GM18873 (cell line): ENCODE measurements at regions not wholly inside any gene's neighbourhood (a gene's known extent, or its start where the extent isn't known, plus 50 kb on each side); places are given as distances from the start of the nearest gene placed in this dataset.
"Not testable (repeated sequence)": the region's sequence is repeated elsewhere in the genome, so short reads cannot be mapped to it uniquely, and the experiment has no call there.

Experiments used
- ATAC-seq: cut with Tn5 transposase; IDR thresholded peaks from one replicate; pipeline ENCODE4 v1.9.1; 2021; ENCODE audit warnings: mild to moderate bottlenecking, moderate library complexity, moderate number of reproducible peaks; ENCODE audit not compliant: unreplicated experiment, low FRiP score

DNA sequence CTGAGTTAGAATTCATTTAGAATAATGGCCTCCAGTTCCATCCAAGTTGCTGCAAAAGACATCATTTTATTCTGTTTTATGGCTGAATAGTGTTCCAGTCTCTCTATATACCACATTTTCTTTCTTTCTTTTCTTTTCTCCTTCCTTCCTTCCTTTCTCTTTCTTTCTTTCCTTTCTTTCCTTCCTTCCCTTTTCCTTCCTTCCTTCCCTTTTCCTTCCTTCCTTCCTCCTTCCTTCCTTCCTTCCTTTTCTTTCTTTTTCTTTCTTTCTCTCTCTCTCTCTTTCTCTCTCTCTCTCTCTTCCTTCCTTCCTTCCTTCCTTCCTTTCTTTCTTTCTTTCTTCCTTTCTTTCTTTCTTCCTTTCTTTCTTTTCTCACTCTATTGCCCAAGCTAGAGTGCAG is 330.2 kb downstream of the TSN start:
- not testable (repeated sequence) for ATAC-seq

DNA sequence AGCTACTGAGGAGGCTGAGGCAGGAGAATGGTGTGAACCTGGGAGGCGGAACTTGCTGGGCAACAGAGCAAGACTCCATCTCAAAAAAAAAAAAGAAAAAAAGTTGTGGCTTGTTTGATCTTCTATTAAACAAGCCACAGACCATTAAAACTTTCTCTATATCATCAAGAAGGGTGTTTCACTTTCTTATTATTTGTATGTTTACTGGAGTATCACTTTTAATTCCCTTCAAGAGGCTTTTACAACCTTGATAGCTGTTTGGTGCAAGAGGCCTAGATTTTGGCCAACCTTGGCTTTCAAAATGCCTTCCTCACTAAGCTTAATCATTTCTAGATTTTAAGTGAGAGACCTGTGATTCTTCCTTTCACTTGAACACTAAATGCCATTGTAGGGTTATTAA is 339.1 kb downstream of the TSN start:
- no peak for ATAC-seq

DNA sequence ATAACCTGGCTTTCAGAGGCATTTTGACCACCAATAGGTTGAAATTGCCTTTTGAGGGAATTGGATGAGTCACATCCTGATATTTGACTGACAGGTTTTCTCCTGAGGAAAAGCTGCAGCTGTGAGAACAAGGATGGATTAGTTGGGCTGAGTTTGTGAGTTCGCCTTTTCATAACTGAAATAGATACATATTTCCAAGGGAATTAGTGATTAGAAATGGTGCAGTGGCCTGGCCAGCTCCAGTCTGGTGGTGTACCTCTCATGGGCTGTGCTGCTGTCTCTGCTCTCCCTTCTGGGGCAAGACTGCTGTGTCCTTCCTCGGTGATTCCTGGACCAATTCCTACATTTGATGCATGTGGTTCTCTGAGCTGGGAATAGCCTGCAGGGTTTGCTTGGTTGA is 341.3 kb downstream of the TSN start:
- ATAC-seq = no peak

DNA sequence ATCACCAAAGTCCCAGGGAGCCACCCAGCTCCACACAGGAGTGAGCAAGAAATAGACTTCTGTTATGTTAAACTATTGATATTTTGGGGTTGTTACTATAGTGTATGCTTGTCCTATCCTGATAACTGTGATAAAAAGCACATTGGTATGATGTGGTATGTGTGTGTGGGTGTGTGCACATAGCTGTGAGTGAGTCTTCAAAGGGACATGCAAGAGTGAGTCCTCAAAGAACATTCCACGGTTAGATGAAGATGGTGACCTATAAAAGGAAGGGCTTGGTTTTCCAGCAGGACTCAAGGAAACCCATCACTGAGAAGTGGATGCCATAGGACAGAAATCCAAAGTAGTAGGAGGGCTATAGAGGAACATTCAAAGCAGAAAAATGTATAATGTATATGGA is 342.9 kb downstream of the TSN start:
- ATAC-seq = no peak

DNA sequence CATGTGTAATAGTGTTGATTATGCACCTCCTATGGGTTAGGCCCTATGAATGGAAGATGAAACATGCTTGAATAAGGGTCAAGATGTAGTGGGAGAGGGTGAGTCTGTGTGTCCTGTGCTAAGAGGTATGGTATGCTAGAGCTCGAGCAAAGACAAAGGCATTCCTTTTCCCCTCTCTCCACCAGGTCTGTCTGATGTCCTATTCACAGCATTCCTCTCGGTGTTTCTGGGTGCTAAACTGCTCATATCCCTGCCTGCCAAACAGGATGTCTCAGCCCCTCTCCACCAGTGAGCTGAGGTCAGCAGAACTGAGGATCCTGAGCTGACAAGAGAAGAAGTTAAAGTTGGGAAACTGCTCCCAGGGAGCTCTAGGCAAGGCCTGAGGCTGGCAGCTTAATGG is 344.9 kb downstream of the TSN start:
- no peak for ATAC-seq

GRCh38 chr2:122100756-122101155 is 345.3 kb downstream of the TSN start:
- no peak for ATAC-seq

- no peak for ATAC-seq
Measured at GRCh38 chr2:122101319-122101718, 345.9 kb downstream of the TSN start.

- ATAC-seq = no peak
Measured at GRCh38 chr2:122105171-122105876, 349.9 kb downstream of the TSN start.

DNA sequence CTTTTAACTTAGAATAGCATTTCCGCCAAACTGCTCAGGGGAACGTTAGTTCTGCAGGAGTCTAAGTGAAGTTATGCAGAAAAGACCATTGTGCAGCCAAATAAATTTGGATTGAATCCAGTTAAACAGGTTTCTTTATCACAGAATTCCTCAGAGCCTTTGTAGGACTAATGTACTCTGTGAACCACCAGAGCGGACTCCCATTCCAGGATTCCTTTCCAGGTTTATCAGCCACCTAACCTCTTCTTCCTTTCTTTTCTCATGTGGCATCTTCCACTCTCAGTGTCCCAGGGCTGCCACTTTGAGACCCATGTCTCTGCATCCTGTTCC is 350.4 kb downstream of the TSN start:
- no peak for ATAC-seq

GRCh38 chr2:122108186-122108585 is 352.7 kb downstream of the TSN start:
- no peak for ATAC-seq

DNA sequence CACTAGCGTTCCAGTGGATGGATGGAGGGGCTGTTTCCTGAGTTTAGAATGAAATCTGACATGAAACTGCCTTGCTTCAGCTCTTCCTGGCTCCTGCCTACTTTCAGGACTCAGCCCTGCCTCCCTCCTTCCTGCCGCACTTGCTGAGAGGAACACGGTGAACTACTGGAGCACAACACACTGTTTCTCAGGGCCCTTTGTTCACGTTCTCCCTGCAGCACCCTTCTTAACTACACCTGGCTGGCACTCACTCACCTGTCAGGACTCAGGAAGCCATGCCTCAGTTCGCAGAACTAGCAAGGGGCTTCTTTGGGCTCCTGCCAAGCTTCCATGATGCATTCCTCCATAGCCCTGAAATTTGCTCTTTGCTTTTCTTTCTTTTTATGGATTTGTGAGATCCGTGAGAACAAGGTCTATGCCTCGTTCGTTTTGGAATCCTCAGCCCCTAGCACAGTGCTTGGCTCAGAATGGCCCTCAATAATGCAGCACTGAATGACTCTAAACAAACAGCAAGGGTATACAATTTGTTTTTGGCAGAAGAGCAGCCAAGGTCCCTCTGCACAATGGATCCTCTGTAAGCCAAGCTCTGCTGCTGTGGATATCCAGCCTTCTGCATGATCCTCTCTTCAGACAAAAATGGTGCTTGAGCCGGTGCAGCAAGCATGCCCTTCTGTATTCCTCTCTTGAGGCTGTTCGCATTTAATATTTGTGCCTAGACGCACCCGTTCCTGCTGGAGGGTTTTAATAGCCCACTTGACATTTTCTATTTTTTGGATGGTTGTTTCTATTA is 357.0 kb downstream of the TSN start:
- no peak for ATAC-seq

DNA sequence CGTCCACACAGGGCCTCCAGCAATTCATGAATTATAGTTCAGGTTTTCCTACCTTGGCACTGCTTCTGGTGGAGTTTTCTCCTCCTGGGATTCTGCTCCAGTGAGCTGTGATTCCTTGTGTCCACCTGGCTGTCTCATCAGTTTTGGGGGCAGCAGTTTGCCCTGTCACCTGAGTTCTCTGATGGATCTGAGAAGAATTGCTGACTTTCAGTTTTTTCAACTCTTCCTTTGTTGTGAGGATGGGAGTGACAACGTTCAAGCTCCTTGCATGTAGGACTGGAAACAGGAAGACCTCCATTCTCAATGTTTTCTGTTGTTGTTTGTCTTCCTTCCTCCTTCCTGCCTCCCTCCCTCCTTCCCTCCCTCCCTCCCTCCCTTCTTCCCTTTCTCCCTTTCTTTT is 359.0 kb downstream of the TSN start:
- ATAC-seq = no peak

DNA sequence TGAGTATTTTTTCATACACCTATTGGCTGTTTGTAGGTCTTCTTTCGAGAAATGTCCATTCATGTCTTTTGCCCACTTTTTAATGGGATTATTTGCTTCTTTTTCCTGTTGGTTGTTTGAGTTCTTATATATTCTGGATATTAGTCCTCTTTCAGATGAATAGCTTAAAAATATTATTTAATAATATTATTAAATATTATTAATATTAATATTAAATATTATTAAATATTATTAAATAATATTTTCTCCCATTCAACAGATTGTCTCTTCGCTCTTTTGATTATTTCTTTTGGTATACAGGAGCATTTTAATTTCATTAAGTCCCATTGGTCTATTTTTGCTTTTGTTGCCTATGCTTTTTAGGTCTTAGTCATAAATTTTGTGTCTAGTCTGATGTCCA is 361.9 kb downstream of the TSN start:
- ATAC-seq = no peak

DNA sequence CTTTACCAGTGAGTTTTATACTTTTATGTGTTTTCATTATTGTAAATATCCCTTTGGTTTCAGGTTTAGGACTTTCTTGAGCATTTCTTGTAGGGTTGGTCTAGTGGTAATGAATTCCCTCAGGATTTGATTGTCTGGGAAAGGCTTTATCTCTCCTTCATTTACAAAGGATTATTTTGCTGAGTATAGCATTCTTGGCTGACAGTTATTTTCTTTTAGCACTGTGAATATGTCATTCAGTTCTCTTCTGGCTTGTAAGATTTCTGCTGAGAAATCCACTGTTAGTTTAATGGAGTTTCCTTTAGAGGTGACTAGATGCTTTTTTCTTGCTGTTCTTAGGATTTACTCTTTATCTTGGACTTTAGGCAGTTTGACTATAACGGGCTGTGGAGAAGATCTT is 373.9 kb downstream of the TSN start:
- ATAC-seq = no peak

GRCh38 chr2:122132147-122132691 is 376.8 kb downstream of the TSN start:
- ATAC-seq = no peak

DNA sequence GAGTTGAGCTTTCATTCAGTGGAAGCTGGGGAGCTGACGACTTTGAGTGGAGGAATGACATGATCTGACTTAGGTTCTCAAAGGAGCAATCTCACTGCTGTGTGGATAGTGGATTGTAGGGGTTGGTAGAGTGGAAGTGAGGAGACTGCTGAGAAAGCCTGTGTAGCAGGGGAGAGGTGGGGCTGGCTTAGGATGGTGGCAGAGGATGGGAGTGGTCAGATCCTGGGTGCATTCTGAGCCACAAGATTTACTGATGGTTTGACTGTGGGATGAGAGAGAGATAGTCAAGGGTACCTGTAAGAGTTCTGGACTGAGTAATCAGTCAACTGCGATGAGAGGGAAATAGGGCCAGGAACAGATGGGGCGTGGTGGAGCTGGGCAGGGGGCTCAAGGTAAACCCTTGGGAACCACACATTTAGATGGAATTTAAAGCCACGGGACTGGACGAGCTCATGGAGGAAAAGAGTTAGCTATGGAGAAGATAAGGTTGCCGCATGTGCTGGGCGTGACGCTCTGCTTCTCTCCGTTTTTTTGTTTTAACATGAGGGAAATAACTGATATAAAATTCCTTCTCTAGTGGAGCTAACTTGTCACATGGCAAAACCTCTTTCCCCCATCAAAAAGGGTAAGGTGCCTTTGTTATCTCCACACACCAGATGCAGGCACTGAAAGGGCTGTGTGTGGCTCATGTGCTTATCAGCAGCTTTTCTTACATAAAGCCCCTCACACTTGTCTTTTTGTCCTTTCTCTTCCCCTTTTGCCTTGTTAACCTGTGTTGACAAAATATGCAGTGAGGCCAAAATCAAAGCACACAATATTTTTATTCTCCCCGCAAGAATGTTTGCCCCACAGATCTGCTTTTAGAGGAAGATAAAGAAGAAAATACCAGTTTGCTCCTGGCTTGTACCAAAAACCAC is 379.8 kb downstream of the TSN start:
- ATAC-seq = no peak

DNA sequence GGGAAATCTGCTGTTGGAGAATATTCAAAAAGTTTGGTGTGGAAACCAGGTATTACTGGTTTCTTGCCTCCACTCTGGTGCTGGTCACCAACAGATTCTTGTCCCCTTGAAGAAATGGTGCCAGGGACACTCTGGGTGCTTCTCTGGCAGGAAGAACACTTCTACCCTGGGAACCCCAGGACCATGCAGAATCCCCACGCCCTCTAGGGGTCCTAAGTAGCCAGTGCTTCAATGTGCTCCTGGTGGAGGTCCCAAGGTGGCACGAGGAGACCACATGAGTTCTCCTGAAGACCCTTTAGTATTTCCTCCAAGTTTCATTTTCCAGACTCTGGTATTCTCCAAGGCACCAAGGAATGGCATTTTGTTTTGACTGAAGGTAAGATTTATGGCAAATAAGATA is 380.6 kb downstream of the TSN start:
- ATAC-seq = no peak

DNA sequence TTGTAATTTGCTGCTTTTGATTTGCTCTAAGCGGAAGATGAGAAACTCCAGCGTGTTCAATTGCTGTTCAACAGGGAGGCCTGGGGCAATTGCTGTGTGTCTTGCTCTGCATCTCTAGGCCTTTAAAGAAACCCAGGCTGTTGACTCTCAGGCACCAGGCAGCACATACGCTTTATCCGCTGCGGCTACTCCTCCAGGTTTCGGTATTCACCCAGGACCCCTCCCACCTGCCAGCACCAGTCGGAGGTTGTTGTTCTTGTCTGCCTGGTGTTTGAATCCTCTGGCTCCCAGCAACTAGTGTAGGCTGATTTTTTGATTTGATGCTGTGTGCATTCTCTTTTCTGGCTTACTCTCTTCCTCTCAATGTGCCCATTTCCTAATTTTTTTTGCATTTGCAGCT is 383.1 kb downstream of the TSN start:
- ATAC-seq = no peak

DNA sequence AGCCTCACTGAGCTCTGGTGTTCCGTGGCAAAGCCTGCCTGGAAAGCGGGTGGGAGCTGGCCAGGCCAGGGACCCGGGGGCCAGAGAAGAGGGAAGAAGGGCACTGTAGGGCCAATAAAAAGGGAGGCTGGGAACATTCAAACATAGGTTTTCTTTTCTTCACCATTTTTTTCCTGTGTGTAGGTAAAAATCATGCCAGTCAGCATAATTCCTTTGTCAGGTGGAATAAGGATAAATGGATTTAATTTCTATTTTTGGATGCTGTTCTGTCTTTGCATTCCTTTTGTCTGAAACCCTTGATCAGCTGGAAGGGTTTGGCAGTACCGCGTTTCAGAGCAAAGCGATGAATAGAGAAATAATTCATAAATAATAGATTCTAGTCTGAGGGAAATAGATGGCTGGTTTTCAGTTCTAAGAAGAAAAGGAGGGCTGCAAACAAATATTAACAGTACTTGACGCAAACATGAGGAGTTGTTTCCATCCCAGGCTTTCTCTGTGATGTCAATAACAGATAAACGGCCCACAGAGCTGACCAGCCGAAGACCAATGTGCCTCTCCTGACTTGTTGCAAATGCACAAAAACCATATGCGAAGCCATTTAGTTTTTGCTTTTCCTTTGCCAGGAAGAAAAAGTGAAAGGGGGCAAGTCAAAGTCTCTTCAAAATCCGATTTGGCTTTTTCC is 384.4 kb downstream of the TSN start:
- ATAC-seq = no peak

- ATAC-seq = no peak
Measured at GRCh38 chr2:122144884-122145283, 389.4 kb downstream of the TSN start.
